ENCODE measurements at regions not wholly inside any gene's neighbourhood (a gene's known extent, or its start where the extent isn't known, plus 50 kb on each side); places are given as distances from the start of the nearest gene placed in this dataset.

- no peak for TF ChIP-seq CTCF (conservative IDR thresholded peaks at IDR 0.05; ENCODE audit: low read depth, low read length)
- no peak for TF ChIP-seq POLR2A (IDR thresholded peaks at IDR 0.05; ENCODE audit: low read depth, low read length)
- no peak for TF ChIP-seq MXI1 (IDR thresholded peaks at IDR 0.05; ENCODE audit: borderline replicate concordance, low read depth, low read length)
- TF ChIP-seq SMC3 (IDR thresholded peaks at IDR 0.05; ENCODE audit: low read depth, low read length) = no peak
- no peak for TF ChIP-seq RAD21 (IDR thresholded peaks at IDR 0.05; ENCODE audit: low read length)
- no peak for TF ChIP-seq USF2 (IDR thresholded peaks at IDR 0.05; ENCODE audit: low read depth, low read length)
- TF ChIP-seq ELK1 (IDR thresholded peaks at IDR 0.05; ENCODE audit: borderline replicate concordance, low read depth, low read length) = no peak
- TF ChIP-seq RFX5 (IDR thresholded peaks at IDR 0.05; ENCODE audit: low read depth, low read length) = no peak
- TF ChIP-seq MAFK (IDR thresholded peaks at IDR 0.05; ENCODE audit: low read depth, low read length) = no peak
Observed at GRCh38 chrX:107560980-107561379, 67.3 kb upstream of the PRPS1 start.
